ES-I3 (cell line): ENCODE measurements at regions not wholly inside any gene's neighbourhood (a gene's known extent, or its start where the extent isn't known, plus 50 kb on each side); places are given as distances from the start of the nearest gene placed in this dataset.

Experiments
- H3K36me3 ChIP-seq: 2 replicates; pipeline ENCODE4 v1.6.1; 2013; ENCODE audit warnings: mild to moderate bottlenecking, low read length, control low read depth, moderate library complexity; ENCODE audit not compliant: insufficient read depth
- H3K4me1 ChIP-seq: 2 replicates; pipeline ENCODE4 v1.6.1; 2013; ENCODE audit warnings: mild to moderate bottlenecking, control low read depth, low read length; ENCODE audit not compliant: insufficient read depth
- H3K9ac ChIP-seq: 2 replicates; pipeline ENCODE4 v1.6.1; 2013; ENCODE audit warnings: low read depth, mild to moderate bottlenecking, low read length, moderate library complexity
- H3K9me3 ChIP-seq: 2 replicates; pipeline ENCODE4 v1.6.1; 2013; ENCODE audit warnings: mild to moderate bottlenecking, low read length, moderate library complexity; ENCODE audit not compliant: control insufficient read depth, insufficient read depth

DNA sequence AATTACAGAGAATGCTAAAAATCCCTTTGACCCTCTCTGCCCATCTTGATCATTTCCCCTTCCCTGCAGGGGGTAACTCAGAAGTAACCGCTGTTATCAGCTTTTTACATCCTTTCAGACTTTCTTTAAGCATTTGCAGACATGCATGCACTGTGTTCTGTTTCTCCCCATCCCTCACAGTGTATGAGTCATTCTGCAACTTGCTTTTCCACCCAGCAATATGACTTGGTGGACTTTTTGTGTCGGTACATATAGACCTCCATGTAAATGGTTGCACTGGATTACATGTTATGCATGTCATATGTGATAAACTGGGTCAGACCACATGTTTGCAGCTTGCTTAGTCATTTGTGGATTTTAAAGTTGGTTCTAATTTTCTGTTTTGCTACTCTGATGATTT lies 87.7 kb upstream of the NECTIN1 start:
- Histone ChIP-seq H3K9me3 (no peaks in the 10 kb centered on the region), H3K36me3 (no peaks in the 10 kb centered on the region), H3K4me1 (peaks cover 28% of the 10 kb centered on the region), H3K9ac (no peak overlapping the region)

DNA sequence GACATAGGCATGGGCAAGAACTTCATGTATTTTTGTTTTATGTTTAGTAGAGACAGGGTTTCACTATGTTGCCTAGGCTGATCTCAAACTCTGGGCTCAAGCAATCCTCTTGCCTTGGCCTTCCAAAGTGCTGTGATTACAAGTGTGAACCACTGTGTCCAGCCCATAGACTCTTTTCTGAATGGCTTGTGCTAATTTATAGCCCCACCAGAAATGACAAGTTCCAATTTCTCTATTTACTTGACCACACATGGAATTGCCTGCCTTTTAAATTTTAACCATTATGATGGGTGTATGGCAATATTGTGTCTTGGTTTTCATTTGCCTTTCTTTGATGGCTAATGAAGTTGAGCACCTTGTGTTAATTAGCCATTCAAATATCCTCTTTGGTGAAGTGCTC lies 85.8 kb upstream of the NECTIN1 start:
- Histone ChIP-seq H3K36me3 (no peaks in the 10 kb centered on the region), H3K9ac (no peak overlapping the region), H3K9me3 (no peaks in the 10 kb centered on the region), H3K4me1 (peaks cover 28% of the 10 kb centered on the region)

DNA sequence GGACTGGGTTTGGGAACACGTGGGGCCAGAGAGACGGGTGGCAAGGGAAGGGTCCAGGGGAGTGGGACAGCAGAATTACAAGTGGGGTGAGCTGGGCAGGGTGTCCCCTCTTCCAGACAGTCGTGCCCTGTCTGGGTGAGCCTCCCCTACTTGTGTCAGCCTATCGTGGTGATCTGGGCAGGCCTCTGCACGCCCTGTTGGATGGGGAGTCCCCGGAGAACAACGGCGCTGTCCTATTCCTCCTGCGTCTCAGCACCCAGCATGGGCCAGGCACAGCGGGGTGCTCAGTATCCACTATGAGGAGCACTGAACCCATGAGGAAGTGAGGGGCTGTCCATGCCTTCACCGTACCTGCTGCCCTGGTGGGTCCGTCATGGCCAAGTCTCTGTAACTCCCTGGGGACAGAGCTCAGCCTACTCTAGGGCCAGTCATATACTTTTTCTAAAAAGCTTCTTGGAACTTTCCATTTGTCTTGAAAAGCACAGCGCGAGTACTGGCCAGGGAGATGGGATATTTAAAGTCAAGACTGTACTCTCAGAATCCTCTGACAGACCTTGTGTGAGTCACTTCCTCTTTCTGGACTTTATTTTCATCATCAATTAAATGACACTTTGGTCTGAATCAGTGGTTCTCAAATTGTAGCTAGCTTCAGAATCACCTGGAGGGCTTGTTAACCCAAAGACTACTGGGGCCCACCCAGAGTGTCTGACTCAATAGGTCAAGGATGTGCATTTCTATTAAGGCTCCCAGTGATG lies 81.7 kb upstream of the NECTIN1 start:
- Histone ChIP-seq H3K4me1 (no peaks in the 10 kb centered on the region), H3K36me3 (no peaks in the 10 kb centered on the region), H3K9ac (no peak overlapping the region), H3K9me3 (no peaks in the 10 kb centered on the region)

DNA sequence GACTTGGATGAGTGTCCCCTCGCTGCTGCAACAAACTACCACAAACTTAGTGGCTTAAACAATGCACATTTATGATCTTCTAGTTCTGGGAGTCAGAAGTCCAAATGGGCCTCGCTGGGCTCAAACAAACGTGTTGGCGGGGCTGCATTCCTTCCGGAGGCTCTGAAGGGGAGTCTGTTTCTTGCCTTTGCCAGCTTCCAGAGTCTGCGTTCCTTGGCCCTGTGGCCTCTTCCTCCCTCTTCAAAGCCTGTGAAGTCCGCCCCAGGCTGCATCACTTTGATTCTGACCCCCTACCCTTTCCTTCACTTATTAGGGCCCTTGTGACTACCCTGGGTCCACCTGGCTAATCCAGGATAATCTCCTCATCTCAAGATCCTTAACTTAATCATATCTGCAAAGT lies 80.3 kb upstream of the NECTIN1 start:
- Histone ChIP-seq H3K9me3 (no peaks in the 10 kb centered on the region), H3K9ac (no peak overlapping the region), H3K4me1 (no peaks in the 10 kb centered on the region), H3K36me3 (no peaks in the 10 kb centered on the region)

DNA sequence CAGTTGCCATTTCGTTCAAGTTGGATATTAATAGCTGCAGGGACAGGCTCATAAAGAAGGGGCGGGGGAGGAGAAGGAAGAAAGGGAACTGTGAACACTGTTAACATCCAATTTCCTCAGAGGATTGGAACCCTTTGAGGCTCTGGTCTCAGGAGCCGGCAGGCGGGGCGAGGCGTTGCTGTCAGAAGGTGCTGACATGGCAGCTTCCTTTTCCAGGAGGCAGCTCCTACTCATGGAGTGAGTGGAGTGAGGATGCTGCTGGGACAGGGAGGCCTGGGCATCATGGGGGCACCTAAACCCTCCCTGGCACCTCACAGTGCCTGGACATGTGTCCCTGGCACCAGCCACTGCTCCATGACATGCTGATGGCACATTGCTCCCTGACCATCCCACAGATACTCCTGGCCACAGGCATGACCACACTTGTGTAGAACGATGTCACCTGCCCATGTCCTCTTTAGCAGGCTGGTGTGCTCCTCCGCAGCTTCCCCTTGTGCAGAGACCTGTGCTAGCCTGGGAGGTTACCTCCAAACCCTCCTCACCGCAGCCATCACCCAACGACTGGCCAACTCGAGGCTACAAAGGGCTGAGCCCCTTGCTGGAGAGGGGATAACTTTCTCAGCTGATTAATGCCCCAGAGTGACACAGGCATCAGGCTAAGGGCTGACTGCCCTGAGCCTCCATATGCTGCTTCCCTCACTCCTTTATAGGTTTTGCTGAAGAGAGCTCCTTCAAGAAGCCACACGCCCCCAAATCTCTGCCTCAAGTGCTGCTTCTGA lies 79.6 kb upstream of the NECTIN1 start:
- H3K9me3 ChIP-seq, result no peaks in the 10 kb centered on the region
- no peaks in the 10 kb centered on the region for H3K4me1 ChIP-seq
- no peak overlapping the region for H3K9ac ChIP-seq
- H3K36me3 ChIP-seq, result no peaks in the 10 kb centered on the region

DNA sequence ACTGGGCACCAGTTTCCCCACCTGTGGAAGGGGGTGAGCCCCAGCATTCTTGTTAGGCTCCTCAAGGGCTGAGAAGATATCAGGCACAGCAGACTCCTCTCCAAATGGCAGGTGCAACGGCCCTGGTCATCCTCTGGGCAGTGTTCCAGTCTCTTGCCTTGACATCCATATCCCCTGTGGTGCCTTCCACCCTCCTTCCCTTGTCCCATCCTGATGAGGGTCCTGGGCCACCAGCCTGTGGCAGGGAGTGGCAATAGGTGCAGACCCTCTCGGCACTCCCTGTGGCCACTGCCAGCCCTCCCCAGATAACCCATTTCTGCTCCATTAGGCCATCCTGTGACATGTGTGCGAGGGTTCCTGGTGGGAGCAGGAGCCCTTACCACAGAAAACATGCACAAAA lies 78.8 kb upstream of the NECTIN1 start:
- no peaks in the 10 kb centered on the region for H3K4me1 ChIP-seq
- H3K9me3 ChIP-seq, result no peaks in the 10 kb centered on the region
- no peak overlapping the region for H3K9ac ChIP-seq
- no peaks in the 10 kb centered on the region for H3K36me3 ChIP-seq

DNA sequence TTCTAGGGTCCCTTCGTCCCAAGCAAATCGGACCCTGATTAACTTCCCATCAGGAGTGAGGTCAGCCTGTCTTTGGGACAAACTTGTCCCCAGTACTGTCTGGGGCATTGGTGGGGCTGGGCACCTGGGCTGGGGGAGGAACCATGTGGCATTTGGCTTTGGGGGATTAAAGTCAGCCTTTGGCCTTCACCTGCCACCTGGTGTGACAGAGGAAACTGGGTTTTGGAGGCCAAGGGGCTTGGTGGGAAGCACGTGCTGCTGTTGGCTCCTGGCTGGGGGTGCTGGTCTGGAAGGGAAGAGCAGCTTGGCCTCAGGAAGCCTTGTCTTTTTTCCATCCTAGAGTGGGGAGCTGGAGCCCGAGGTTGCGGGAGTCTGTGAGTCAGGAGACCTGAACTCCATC lies 78.4 kb upstream of the NECTIN1 start:
- no peaks in the 10 kb centered on the region for H3K9me3 ChIP-seq
- no peak overlapping the region for H3K9ac ChIP-seq
- no peaks in the 10 kb centered on the region for H3K4me1 ChIP-seq
- no peaks in the 10 kb centered on the region for H3K36me3 ChIP-seq

DNA sequence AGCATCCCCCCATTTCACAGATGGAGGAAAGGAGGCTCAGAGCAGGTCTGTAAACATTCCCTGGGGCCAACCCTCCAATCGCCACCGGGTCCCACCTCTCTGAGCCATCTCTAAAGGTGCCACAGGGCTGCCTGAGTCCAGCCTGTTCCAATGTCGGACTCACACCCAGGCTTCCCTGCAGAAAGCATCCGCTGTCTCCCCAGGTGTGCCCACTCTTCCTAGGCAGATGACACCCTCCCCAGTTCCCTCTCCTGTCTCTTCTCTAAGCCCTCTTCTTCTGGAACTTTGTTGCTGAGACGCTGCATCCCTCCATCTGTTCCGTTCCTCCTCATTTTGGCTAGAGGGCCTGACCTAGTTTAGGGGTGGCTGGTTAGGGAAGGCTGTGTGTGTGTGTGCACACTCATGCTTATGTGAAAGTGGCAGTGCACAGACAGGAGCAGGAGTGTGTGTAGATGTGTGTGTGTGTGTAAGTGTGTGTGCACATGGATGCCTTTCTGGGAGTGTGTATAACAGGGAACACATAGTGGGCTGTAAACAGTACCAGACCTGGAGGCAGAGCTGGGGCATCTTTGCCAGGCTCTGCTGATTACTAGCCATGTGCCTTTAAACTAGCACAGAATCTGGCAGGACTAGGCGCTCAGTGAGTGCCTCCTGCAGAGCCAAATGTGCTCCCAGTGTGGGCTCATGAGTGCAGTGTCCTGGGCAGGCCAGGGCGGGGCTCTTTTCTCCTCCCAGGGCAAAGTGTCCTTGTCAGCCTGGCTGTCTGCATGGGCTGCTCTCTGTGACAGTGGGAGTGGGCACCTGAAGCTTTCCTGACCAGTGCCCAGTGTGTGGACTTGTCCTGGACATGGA lies 77.3 kb upstream of the NECTIN1 start:
- H3K9ac ChIP-seq, result no peak overlapping the region
- no peaks in the 10 kb centered on the region for H3K9me3 ChIP-seq
- H3K36me3 ChIP-seq, result no peaks in the 10 kb centered on the region
- H3K4me1 ChIP-seq, result no peaks in the 10 kb centered on the region

DNA sequence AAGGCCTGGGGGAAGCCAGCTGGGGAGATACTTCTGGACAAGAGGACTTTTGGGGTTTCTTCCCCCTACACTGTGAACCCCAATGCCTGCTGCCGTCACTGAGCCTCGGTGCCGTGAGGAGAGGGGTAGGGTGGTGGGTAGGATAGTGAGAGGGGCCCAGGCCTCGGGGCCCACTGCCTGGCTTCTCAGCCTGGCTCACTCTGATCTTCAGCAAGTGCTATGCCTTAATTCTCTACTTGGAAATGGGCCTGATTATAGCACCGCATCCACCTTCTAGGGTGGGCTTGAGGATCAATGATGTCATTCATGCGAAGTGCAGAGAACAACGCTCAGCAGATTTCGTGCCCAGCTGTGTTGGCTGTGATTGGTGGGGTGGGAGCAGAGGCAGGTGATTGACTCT lies 76.7 kb upstream of the NECTIN1 start:
- H3K36me3 ChIP-seq, result no peaks in the 10 kb centered on the region
- no peaks in the 10 kb centered on the region for H3K9me3 ChIP-seq
- no peak overlapping the region for H3K9ac ChIP-seq
- H3K4me1 ChIP-seq, result no peaks in the 10 kb centered on the region

DNA sequence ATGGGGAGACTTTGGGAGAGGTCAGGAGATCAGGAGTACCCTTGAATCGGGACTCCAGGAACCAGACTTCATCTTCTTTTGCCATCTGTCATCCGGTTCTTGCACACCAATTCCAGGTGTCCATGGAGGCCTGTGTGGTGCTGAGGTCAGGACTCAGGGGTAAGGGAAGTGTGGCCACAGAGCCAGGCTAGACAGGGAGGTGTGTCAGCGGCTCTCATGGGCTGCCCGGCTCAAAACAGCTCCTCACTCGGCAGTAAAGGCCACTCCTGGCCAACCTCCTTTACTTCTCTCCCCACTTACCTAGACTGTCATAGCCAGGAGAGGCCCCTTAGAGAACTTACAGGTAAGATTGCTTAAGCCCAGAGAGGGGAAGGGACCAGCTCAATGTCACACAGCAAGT lies 75.7 kb upstream of the NECTIN1 start:
- Histone ChIP-seq H3K9ac (no peak overlapping the region), H3K9me3 (no peaks in the 10 kb centered on the region), H3K36me3 (no peaks in the 10 kb centered on the region), H3K4me1 (no peaks in the 10 kb centered on the region)

DNA sequence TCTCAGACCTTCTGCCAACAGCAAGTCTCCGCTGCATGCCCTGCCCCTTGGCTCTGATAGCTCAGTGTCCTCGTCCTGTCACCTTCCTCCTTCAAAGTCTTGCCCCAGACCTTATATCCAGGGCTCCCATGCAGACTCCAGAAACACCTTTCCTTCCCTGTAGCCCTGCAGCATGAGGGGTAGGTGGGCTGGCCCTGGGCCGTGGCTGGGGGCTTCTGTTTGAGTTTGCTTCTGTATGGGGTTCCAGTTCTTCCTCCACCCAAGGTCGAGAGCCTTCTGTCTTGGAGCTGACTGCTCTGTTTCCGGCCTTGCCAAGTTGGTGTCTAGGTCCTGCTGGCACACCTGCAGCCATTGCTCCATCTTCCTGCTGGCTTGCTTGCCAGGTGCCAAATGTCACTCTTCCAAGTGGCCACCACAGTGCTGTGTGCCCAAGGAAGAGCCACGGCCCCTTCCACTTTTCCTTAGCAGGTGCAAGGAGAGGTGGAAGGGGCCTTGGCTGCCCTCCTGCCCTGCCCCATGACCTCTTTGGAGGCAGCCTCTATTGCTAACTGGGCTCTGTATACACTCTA lies 74.8 kb upstream of the NECTIN1 start:
- no peaks in the 10 kb centered on the region for H3K4me1 ChIP-seq
- H3K9me3 ChIP-seq, result no peaks in the 10 kb centered on the region
- H3K9ac ChIP-seq, result no peak overlapping the region
- H3K36me3 ChIP-seq, result no peaks in the 10 kb centered on the region

DNA sequence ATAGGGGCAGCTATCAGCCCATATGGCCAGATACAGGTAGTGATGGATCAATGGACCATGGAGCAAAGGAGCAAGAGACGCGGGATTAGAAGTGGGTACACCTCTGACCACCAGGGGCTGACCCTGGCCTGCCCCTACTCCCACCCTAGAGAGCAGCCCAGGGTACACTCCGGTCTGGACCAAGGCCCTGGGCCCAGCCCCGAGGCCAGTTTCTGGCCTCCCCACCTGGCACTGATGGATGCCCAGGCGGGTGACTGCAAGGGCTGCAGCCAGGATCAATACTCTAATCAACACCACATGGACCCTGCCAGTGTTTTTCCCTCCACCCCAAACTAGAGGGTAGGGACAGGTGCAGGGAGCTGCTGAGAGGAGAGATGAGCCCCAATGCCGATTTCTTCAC lies 74.1 kb upstream of the NECTIN1 start:
- no peaks in the 10 kb centered on the region for H3K36me3 ChIP-seq
- peaks cover 2% of the 10 kb centered on the region for H3K4me1 ChIP-seq
- H3K9ac ChIP-seq, result no peak overlapping the region
- H3K9me3 ChIP-seq, result no peaks in the 10 kb centered on the region

DNA sequence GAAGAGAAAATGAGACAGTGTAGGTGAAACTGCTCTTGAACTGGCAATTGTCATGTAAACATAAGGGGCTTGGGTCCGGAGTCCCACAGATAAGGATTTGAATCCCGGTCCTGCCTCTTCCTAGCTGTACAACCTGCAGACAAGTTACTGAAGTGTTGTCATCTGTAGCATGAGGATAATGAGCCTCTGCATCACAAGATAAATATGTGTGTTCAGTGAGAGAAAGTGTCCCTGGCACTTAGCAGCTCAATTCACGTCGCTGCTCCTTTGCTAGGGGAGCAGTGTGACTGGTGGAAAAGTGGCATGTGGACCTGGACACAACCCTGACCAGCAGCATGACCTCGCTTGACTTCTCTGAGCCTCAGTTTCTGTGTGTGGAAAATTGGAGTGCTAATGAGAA lies 73.7 kb upstream of the NECTIN1 start:
- Histone ChIP-seq H3K9ac (no peak overlapping the region), H3K36me3 (no peaks in the 10 kb centered on the region), H3K4me1 (peaks cover 6% of the 10 kb centered on the region), H3K9me3 (no peaks in the 10 kb centered on the region)

DNA sequence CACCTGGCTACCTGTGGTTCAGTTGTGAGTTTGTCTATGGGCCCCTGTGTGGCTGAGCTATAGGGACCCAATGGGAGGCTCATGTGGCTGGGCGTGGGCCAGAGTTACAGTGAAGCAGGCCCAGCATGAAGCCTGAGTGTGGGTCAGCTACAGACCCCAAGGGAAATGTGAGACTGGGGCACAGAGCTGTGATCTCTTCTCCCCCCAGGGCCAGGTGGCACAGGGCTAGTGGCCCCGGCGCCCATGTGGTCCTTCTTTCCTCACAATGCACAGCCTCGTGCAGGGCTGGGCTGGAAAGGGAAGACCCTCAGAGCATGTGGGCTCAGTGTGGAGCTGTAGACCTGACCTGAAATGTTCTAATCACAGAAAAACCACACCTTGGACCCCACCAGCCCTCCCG lies 71.6 kb upstream of the NECTIN1 start:
- Histone ChIP-seq H3K36me3 (no peaks in the 10 kb centered on the region), H3K4me1 (peaks cover 25% of the 10 kb centered on the region), H3K9ac (no peak overlapping the region), H3K9me3 (no peaks in the 10 kb centered on the region)
